ENCODE measurements at regions not wholly inside any gene's neighbourhood (a gene's known extent, or its start where the extent isn't known, plus 50 kb on each side); places are given as distances from the start of the nearest gene placed in this dataset.
A peak's percentile ranks its signal among the peaks of the same experiment; 100 is the strongest.

- Mint-ChIP-seq H3K36me3 (peaks cover 8% of the 10 kb centered on the region), H3K27me3 (ENCODE audit: low read depth) (no peaks in the 10 kb centered on the region), H3K4me3 (no peak overlapping the region), H3K4me1 (peaks cover 14% of the 10 kb centered on the region), H3K27ac (no peak overlapping the region), H3K9me3 (peaks cover 12% of the 10 kb centered on the region)
- DNase-seq (ENCODE audit: low spot score) (no peak), ATAC-seq (peak; percentile 67)
- no peak for TF ChIP-seq NR1H2 (CRISPR knock-in tag; IDR thresholded peaks at IDR 0.05)
- TF ChIP-seq E2F1 (CRISPR knock-in tag; IDR thresholded peaks at IDR 0.05), result no peak
- no peak for TF ChIP-seq CREB1 (CRISPR knock-in tag; IDR thresholded peaks at IDR 0.05)
- POLR2A ChIA-PET, result no interaction called here
- CTCF ChIA-PET, result no interaction called here
These were observed 72.0 kb upstream of the DHRSX start for GRCh38 chrX:2572740-2573139.

- Mint-ChIP-seq H3K36me3 (peaks cover 8% of the 10 kb centered on the region), H3K27ac (no peak overlapping the region), H3K4me1 (peaks cover 18% of the 10 kb centered on the region), H3K9me3 (peaks cover 12% of the 10 kb centered on the region), H3K27me3 (ENCODE audit: low read depth) (no peaks in the 10 kb centered on the region; the same call in 1 of the 2 replicates), H3K4me3 (no peak overlapping the region)
- ChIA-PET CTCF (no interaction called here), POLR2A (no interaction called here)
- ATAC-seq, result no peak
- DNase-seq (ENCODE audit: low spot score), result no peak
- TF ChIP-seq ZNF232 (CRISPR knock-in tag; IDR thresholded peaks at IDR 0.05) (no peak), TP53 (CRISPR knock-in tag; IDR thresholded peaks at IDR 0.05) (no peak), ATF2 (CRISPR knock-in tag; IDR thresholded peaks at IDR 0.05; ENCODE audit: borderline replicate concordance, low read depth) (no peak), FOXP1 (CRISPR knock-in tag; IDR thresholded peaks at IDR 0.05; ENCODE audit: borderline replicate concordance) (no peak), RORB (CRISPR knock-in tag; IDR thresholded peaks at IDR 0.05) (no peak), AFF4 (CRISPR knock-in tag; IDR thresholded peaks at IDR 0.05; ENCODE audit: borderline replicate concordance) (no peak), IRF2 (CRISPR knock-in tag; IDR thresholded peaks at IDR 0.05; ENCODE audit: borderline replicate concordance, low read depth) (no peak), SOX15 (CRISPR knock-in tag; IDR thresholded peaks at IDR 0.05) (no peak), USF2 (CRISPR knock-in tag; IDR thresholded peaks at IDR 0.05) (no peak), SMAD3 (CRISPR knock-in tag; IDR thresholded peaks at IDR 0.05; ENCODE audit: borderline replicate concordance) (no peak), ZNF423 (CRISPR knock-in tag; IDR thresholded peaks at IDR 0.05) (no peak), ZNF425 (CRISPR knock-in tag; conservative IDR thresholded peaks at IDR 0.05) (no peak), ARID4B (CRISPR knock-in tag; IDR thresholded peaks at IDR 0.05; ENCODE audit: borderline replicate concordance) (no peak), ZNF396 (CRISPR knock-in tag; IDR thresholded peaks at IDR 0.05; ENCODE audit: borderline replicate concordance) (no peak), ERG (CRISPR knock-in tag; IDR thresholded peaks at IDR 0.05) (no peak)
These were observed 67.3 kb upstream of the DHRSX start for GRCh38 chrX:2568125-2568524.

Data from WTC11 (cell line).